HEK293 (cell line): ENCODE measurements at regions not wholly inside any gene's neighbourhood (a gene's known extent, or its start where the extent isn't known, plus 50 kb on each side); places are given as distances from the start of the nearest gene placed in this dataset.

Source experiments
- GLIS1 ChIP-seq: fragments of 450-650 bp; formaldehyde crosslinking; IDR thresholded peaks from 2 replicates; pipeline ENCODE4 v1.5.1; 2016; ENCODE audit warnings: missing biosample characterization, missing genetic modification characterization
- HOXC10 ChIP-seq: sonication (generic); formaldehyde crosslinking; IDR thresholded peaks from 2 replicates; pipeline ENCODE4 v1.8.1; 2023; ENCODE audit warnings: mild to moderate bottlenecking, missing genetic modification reagents
- ZBTB8A ChIP-seq: fragments of 450-650 bp; formaldehyde crosslinking; IDR thresholded peaks from 2 replicates; pipeline ENCODE4 v1.5.1; 2016; ENCODE audit warnings: missing biosample characterization, missing genetic modification characterization
- ZNF112 ChIP-seq: fragments of 450-650 bp; formaldehyde crosslinking; IDR thresholded peaks from 2 replicates; pipeline ENCODE4 v1.5.0; 2017; ENCODE audit warnings: missing biosample characterization, missing genetic modification characterization
- ZNF121 ChIP-seq: fragments of 450-650 bp; formaldehyde crosslinking; IDR thresholded peaks from 2 replicates; pipeline ENCODE4 v1.5.1; 2016; ENCODE audit warnings: missing biosample characterization, missing genetic modification characterization
- ZNF138 ChIP-seq: fragments of 450-650 bp; formaldehyde crosslinking; IDR thresholded peaks from 2 replicates; pipeline ENCODE4 v1.5.1; 2016; ENCODE audit warnings: missing biosample characterization, missing genetic modification characterization, borderline replicate concordance
- ZNF23 ChIP-seq: fragments of 450-650 bp; formaldehyde crosslinking; IDR thresholded peaks from 2 replicates; pipeline ENCODE4 v1.5.1; 2016; ENCODE audit warnings: missing biosample characterization, missing genetic modification characterization, borderline replicate concordance
- ZNF302 ChIP-seq: fragments of 450-650 bp; formaldehyde crosslinking; IDR thresholded peaks from 2 replicates; pipeline ENCODE4 v1.5.1; 2016; ENCODE audit warnings: missing biosample characterization, missing genetic modification characterization, low read depth
- ZNF423 ChIP-seq: fragments of 450-650 bp; formaldehyde crosslinking; IDR thresholded peaks from 2 replicates; pipeline ENCODE4 v1.5.1; 2016; ENCODE audit warnings: missing biosample characterization, missing genetic modification characterization
- ZNF585B ChIP-seq: fragments of 450-650 bp; formaldehyde crosslinking; IDR thresholded peaks from 2 replicates; pipeline ENCODE4 v1.5.1; 2016; ENCODE audit warnings: missing biosample characterization, missing genetic modification characterization
- TF ChIP-seq, protein P1 (sequence below): fragments of 450-650 bp; formaldehyde crosslinking; IDR thresholded peaks from 2 replicates; pipeline ENCODE4 v1.5.1; 2016; ENCODE audit warnings: missing biosample characterization, missing genetic modification characterization

DNA sequence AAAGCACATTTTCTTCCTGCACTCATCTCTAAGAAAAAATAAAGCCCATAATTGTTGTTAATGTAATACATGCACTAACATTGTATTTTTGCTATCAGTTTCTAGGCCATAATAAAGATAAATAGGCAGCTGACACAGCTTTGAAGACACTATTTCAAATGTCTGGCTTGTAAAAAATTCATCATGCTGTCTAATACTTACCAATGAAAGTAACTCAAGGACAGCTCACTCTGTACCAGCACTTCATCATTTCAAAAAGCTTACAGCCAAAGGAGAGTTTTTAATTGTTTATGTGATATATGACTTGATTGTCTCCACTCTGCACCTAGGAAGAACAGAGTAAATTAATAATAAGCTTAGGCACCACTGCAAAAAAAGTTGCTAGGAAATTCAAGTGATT, 1423.3 kb upstream of the PCDH20 start:
- no peak for TF ChIP-seq HOXC10 (CRISPR knock-in tag)
- TF ChIP-seq ZNF585B (tag by site-specific recombination), result no peak
- TF ChIP-seq ZNF121 (tag by site-specific recombination), result no peak
- TF ChIP-seq, protein P1, sequence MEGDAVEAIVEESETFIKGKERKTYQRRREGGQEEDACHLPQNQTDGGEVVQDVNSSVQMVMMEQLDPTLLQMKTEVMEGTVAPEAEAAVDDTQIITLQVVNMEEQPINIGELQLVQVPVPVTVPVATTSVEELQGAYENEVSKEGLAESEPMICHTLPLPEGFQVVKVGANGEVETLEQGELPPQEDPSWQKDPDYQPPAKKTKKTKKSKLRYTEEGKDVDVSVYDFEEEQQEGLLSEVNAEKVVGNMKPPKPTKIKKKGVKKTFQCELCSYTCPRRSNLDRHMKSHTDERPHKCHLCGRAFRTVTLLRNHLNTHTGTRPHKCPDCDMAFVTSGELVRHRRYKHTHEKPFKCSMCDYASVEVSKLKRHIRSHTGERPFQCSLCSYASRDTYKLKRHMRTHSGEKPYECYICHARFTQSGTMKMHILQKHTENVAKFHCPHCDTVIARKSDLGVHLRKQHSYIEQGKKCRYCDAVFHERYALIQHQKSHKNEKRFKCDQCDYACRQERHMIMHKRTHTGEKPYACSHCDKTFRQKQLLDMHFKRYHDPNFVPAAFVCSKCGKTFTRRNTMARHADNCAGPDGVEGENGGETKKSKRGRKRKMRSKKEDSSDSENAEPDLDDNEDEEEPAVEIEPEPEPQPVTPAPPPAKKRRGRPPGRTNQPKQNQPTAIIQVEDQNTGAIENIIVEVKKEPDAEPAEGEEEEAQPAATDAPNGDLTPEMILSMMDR (tag by site-specific recombination), result no peak
- TF ChIP-seq ZNF112 (tag by site-specific recombination), result no peak
- TF ChIP-seq ZNF138 (tag by site-specific recombination), result no peak
- no peak for TF ChIP-seq ZNF23 (tag by site-specific recombination)
- no peak for TF ChIP-seq ZNF302 (tag by site-specific recombination)
- TF ChIP-seq ZBTB8A, result no peak
- TF ChIP-seq GLIS1 (tag by site-specific recombination), result no peak
- no peak for TF ChIP-seq ZNF423 (tag by site-specific recombination)
